HG03066 (cell line): ENCODE measurements at regions not wholly inside any gene's neighbourhood (a gene's known extent, or its start where the extent isn't known, plus 50 kb on each side); places are given as distances from the start of the nearest gene placed in this dataset.
A peak's percentile ranks its signal among the peaks of the same experiment; 100 is the strongest.
"Not testable (repeated sequence)": the region's sequence is repeated elsewhere in the genome, so short reads cannot be mapped to it uniquely, and the experiment has no call there.

Experiments used
- ATAC-seq: cut with Tn5 transposase; IDR thresholded peaks from one replicate; pipeline ENCODE4 v1.9.1; 2021; ENCODE audit warnings: low read depth; ENCODE audit not compliant: unreplicated experiment

DNA sequence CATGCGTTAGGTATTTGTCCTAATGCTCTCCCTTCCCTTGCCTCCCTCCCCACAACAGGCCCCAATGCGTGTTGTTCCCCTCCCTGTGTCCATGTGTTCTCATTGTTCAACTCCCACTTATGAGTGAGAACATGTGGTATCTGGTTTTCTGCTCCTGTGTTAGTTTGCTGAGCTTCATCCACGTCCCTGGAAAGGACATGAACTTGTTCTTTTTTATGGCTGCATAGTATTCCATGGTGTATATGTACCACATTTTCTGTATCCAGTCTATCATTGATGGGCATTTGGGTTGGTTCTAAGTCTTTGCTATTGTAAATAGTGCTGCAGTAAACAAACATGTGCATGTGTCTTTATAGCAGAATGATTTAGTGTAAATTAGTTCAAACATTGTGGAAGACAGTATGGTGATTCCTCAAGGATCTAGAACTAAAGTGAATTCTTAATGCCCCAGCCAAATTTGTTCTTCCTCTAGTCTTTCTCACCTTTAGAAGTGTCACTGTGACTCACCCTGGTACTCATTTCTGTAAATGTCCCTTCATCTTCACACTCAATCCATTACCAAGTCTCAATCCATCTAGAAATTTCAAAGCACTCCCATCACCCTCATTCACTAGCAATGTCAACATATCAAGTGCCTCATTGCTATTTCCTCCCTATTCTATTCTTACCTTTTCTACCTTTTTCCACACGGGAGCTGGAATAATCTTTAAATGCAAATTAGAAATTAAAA lies 123.9 kb downstream of the MREG start:
- ATAC-seq = not testable (repeated sequence)

DNA sequence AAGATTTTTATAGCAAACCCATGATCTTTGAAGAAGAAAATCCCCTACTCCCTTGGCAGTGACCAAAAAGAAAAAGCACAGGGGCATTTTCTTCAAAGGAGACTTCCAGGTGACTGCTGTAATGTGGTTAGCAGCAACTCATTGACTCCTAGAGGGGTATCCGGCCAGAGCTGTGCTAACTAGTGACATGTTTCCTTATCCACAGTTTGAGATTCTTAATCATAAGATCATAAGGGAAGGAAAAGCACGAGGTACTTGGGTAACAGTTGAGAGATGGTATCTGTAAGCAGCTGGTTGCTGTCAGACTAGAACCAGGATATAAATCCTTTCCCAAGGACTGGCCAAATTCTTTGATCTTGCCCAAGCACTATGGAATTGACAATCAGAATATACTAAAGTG lies 124.7 kb downstream of the MREG start:
- no peak for ATAC-seq

DNA sequence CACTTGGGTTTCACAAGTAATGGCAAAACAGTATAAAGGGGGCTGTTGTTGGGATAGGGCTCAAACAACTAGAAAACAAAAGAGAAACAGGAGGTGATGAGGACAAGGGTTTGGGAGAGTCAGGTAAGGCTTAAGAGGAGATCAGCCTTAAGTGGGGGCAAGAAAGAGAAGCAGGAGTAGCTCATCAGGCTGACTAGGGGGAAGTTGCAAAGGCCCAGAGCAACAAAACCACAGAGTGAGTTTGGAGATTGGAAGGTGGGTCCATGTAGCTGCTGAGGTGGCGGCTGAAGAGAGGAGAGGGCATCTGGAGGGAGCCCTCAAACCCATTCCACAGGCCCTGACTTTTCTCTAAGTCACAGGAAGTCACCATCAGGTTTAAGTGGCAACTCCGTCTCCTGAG lies 126.0 kb downstream of the MREG start:
- no peak for ATAC-seq

DNA sequence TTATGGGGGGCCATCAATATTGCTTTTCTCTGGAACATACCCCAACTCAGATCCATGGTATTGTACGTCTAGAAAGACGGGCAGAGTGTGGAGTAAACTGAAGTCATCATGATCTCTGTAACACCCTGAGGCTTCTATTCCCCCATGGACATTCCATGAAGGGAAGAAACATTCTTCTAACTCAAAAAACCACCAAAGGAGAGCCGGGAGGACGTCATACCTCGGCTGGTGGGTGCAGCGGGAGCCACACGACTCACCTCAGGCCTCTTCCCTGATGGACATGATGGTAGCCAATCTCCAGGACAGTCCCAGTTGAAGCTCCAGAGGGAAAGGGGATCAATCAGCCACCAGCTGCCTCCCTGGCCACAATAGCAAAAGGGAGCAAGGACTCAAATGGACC lies 127.3 kb downstream of the MREG start:
- no peak for ATAC-seq

DNA sequence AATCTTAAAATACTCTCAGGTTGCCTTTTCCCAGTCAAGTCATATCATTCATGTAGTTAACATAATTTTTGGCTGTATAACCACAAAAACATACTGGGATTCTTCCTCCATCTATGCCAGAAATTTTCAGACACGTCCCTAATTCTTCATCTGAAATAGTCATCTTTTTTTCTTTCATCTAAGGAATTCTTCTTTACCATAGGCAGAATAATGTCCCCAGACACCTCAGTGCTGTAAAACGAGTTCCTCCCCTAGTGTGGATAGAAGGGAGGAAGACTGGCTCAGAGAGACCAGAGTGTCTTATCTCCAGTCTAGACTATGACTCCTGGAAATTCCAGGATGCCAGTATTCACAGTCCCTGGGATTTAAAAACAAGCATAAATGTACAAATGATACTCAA lies 127.8 kb downstream of the MREG start:
- ATAC-seq = no peak

DNA sequence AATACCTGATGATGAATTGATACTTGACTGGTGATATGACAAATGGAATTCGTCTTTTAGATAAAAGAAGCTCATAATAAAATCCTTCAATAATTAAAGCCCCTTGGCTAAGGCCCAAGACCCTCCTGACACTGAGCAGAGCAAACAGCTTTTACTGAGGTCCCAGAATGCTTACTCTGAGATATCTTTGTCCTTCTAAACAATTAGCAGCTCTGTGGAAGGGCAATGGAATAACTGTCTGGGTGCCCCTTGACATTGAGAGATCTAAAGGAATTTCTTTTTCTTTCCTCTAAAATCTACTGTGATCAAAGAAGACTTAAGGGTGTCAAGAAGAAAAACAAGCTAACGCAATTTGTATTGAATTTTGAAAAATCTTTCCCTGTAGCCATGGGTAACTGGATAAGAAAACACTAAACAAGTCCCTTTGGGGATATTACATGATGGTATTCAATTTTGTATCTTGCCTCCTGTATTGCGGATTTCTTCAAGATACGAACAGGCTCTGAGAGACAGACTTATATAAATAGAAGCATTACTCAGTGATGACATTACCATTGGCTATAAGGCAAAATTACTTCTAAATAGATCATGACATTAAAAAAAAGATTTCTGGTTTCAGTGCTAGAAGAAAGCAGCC lies 128.8 kb downstream of the MREG start:
- no peak for ATAC-seq

DNA sequence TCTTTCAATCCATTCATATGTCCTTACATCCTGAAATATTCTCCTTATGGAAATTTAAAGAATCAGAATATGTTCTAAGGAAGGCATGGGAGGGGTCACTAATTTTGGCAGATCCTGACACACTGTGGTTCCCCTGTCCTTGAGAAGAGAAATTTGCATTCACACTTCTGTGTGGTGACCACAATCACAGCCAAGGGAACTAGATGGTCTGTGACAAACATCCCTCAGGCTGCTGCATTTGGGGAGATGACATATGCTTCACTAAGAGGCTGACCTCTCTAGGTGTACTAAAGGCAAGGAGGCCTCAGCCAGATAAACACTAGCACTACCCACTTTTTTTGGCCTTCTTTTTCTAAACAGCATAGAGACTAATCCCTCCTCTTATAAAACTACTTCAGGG lies 129.6 kb downstream of the MREG start:
- ATAC-seq = peak; percentile 56

DNA sequence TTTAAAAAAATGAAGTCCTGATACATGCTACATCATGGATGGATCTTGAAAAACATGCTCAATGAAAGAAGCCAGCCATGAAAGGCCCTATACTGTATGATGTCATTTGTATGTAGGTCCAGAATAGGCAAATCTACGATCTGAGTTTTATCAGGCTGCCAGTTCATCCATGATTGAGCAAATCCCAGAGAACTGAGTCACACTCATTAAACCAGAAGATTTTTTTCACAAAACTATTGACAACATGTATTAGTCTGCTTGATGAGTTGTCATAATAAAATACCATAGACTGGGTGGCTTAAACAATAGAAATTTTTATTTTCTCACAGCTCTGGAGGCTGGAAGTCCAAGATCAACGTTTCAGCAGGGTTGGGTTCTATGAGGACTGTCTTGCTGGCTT lies 130.7 kb downstream of the MREG start:
- ATAC-seq = no peak

DNA sequence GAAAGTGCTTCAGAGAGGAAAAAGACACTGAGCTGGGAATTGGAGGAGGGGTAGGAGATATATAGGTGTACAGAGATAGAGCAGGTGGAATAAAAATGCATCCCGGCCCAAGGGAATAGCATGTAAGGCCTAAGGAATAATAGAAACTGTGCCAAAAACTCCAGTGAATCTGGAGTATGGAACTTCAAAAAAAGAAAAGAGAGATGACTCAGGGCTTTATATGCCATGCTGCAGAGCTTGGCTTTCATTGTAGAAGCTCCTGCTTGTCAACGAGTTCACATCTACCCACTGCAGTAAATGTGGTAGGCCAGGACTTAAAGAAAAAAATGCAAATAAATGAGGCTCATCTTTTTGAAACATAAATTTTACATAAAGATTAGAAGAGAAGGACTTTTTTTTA lies 131.8 kb downstream of the MREG start:
- ATAC-seq = no peak

DNA sequence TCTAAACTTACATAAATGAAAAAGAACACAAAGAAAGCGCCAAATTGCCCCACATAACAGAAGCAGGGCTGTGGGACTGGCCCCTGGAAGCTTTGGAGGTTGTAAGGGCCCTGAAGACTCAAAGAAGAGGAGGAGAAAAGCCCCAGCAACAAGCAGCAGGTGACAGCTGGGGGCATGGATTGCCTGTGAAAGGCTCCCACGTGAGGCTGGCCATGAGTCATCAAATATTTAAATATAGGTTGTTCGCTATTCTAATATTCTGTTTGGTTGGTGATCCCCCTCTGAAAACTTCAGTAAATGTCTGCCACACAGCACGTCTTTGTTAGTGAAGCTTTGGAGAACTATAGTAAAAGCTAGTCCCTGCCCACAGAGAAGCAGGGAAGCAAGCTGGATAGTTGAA lies 132.4 kb downstream of the MREG start:
- ATAC-seq = peak; percentile 48

DNA sequence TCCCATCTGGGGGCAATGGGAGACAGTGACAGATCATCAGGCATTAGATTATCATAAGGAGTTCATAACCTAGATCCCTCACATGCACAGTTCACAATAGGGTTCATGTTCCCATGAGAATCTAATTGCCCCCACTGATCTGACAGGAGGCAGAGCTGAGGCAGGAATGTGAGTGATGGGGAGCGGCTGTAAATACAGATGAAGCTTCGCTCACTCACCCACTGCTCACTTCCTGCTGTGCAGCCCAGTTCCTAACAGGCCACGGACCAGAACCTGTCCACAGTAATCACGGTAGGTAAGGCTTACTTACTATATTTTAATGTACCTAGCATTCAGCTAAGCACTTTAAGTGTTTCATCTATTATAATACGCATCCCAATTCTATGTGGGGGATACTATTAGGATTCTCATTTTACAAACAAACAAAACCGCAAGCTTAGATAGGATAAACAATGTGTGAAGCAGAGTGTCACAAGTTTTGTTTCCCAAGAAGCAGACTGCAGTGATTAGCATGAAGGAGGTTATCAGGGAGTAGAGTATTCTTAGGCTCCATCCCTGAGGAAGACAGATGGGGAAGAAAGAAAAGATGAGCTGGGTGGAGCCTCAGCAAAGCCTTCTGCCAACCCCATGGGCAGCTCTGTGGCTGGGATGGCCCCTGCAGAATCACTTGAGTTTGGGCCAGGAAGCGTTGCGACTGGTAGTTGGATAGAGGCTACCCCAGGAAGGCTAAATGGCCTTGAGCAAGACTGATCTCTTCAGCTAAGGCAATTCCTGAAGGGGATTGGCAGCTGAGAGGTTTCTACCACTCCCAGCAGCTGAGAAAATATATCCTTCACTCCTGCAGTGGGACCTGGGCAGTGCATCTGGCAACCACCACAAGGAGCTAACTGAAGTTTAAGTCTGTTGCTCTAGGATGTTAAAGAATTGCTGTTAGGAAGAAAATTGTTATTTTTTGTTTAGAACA lies 133.1 kb downstream of the MREG start:
- ATAC-seq = peak; percentile 14

DNA sequence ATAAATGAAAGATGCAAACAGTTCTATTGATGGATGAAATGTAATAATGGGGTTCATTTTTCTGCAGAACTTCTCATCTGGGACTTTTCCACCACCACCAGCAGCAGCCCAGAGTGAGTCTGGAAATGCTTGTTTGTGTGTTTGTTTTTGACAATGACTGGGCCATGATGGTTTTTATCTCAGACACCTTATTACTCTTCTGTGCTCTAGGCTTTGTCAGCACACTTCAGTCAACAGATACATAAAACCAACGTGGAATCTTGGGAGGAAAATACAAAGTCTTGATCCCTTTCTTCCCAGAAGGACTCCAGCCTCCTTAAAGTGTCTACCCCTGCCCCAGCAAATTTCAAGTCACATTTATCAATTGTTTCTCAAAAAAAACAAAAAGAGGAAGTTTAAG lies 134.0 kb downstream of the MREG start:
- no peak for ATAC-seq

DNA sequence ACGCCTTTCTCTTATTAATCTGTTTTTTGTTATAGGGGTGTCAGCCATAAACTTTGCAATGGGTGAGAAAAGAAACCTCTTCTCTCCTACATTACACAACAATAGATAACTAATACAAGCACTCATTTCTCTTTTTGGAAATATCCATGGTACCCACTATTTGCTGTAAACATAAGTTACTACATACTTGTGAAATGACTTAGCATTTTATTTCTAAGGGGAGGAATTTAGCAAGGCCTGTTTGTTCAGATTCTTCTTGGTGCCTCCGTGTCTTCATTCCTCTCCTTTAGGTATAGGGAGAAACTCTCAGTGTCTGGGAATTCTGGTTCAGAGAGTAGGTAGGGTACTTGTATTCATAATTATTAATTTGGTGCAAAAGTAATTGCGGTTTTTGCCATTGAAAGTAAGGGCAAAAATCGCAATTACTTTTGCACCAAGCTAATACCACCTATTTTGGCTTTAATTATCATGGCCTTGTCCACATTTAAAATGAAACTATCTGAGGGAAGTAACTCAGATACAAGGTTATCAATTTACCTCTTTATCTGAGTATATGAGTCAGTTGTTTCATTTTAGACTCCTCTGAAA lies 134.8 kb downstream of the MREG start:
- ATAC-seq = no peak

DNA sequence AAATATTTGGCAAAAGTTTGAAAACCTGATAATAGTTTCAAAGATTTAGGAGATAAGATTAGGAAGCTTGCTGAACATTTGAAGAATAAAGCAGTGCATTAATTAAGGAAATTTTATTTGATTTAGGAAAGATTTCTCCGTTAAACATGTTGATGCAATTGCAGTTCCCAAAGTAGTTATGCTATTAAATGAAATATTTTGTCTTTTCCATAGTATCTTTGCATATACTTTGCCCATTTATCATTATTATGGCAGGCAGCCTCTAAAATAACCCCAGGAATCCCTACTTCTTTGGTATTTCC lies 136.5 kb downstream of the MREG start:
- no peak for ATAC-seq

DNA sequence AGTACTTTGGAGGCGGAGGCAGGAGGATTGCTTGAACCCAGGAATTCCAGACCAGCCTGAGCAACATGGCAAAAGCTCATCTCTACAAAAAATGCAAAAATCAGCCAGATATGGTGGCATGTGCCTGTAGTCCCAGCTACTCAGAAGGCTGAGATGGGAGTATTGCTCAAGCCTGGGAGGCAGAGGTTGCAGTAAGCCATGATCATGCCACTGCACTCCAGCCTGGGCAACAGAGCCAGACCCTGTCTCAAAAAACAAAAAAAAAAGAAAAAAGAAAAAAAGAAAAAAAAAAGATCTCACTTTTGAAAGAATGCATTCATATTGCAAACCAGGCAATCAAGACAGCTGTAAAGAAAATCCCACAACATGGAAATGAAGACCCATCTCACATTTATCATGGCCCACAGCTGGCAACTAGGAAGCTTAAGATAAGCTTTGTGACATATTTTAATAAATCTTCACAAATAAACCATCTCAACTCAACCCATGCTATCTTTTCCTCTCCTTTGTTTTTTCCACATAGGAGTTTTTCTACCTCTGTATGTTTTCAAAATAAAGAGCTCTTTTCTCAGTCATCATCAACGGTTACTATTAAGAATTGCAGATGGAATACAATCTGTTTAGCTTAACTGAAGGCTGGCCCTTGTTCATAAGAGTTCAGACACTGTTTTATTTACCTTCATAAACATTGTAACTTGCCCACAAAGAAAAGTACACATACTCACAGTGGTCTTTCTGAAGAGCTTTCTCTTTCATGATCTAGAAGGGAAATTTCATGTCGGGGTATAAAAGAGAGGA lies 137.0 kb downstream of the MREG start:
- ATAC-seq = no peak

DNA sequence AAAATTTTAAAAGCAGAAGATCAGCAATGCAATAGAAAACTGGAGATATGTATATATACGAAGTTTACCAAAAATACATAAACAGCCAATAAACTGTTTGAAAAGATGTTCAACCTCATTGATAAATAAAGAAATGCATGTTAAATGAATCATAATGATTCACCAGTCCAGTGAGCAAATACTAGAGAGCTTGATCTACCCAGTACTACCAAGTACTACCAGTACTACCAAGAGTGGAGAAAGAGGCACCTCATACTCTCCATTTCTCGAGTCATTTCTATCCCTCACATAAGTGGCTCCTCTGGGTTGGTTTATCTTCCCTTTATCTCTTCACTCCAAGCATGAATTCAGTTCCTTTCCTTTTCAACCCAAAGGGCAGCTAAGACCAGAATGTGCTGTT lies 138.9 kb downstream of the MREG start:
- ATAC-seq = no peak

DNA sequence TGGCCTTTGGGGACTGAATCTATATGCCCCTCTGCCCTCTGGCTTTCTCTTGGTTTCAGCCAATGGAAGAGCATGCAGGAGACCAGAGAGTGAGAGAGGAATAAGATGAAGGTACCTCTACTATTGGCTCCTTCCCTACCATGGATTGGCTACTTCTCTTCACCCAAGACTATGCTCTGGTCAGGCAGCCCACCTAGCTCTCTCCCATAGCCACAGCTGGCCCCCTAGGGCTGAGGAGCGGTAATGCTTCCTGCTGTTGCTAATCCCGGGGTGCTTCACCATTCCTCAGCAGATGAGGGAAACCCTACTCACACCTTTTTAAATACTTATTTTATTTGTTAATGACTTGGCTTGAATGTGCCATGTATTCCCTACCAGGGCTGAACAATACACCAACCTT lies 142.4 kb downstream of the MREG start:
- ATAC-seq = no peak

DNA sequence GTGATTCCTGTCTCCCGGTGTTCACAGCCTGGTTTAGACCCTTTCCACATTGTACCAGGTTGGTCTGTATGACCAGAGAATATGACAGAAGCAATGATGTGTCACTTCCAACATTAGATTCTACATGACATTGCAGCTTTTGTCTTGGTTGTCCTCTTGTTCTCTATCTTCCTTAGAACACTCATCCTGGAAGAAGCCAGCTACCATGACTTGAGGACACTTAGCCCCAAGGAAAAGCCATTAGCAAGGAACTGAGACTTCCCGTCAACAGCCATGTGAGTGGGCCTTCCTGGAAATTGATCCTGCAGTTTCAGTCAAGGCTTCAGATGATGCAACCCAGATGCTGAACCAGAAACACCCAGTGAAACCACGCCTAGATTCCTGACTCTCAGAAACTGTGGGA lies 143.3 kb downstream of the MREG start:
- ATAC-seq = no peak

DNA sequence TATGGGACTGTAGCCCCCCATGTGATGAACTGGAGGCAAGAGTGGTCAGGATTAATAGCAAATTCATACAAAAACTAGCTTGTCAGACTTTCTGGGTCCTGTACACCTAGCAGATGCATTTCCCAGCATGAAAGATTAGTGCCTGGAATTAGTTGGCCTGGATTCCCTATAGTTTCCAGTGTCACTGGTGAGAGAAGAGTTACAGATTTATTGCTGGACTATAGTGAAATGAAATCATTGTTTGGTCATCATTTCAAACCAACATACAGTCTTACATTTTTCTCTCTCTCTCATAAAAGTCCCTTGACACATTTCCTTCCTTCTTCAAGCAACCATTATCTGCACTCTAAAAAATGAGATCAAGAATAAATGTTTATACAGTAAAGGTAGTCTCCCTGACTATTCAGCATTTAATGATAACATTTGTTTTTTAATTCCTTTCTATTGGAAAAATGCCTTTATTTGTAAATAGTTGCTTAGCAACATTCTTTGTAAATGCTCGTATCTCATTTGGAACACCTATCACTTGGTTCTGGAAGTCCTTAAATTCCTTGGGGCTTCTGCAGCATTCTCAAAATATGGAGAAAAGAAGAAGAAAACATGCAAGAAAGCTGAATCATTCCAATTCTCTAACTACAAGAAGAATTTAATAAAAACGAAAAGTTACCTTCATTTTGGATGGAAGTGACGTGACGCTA lies 144.4 kb downstream of the MREG start:
- ATAC-seq = no peak

DNA sequence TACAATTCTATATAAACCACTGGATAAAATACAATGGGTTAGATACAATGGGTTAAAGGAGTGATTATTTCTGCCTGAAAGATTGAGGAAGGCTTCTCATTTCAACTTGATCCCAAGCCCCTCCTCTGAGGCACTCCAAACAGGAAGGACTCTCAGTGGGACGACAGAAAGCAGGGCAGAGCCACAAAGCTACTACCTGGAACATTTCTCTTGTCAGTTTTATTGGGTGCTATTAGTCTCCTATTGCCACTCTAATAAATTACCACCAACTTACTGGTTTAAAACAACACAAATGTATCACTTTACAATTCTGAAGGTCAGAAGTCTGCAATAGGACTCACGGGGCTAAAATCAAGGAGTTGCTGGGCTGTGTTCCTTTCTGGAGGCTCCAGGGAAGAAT lies 146.7 kb downstream of the MREG start:
- no peak for ATAC-seq
